Right lobe of liver (tissue), 6 donors: ENCODE measurements at regions not wholly inside any gene's neighbourhood (a gene's known extent, or its start where the extent isn't known, plus 50 kb on each side); places are given as distances from the start of the nearest gene placed in this dataset.

Experiments
- ATAC-seq, 4 donors: fragments of 200-7000 bp; cut with Tn5 transposase; one replicate each; pipeline ENCODE4 v1.9.1; 2020; ENCODE audit warnings: mild to moderate bottlenecking in 4 of 4, moderate library complexity in 4 of 4
- DNase-seq, 3 donors: peaks; one replicate each; pipeline ENCODE4 v3.0.0-alpha.2; 2020
- H3K27ac ChIP-seq, 3 donors: fragments of 200-600 bp; one replicate each; pipeline ENCODE4 v1.8.0; 2022
- H3K27me3 ChIP-seq, 2 donors: fragments of 200-600 bp; one replicate each; pipeline ENCODE4 v1.8.0; 2022
- H3K36me3 ChIP-seq, 4 donors: fragments of 200-600 bp; sonication (generic) in 1 of 4; one replicate each; pipeline versions ENCODE4 v1.5.1 to v1.8.0; 2017 to 2022; ENCODE audit warnings: control low read depth in 1 of 4
- H3K4me1 ChIP-seq, 4 donors: fragments of 200-600 bp; sonication (generic) in 1 of 4; one replicate each; pipeline versions ENCODE4 v1.5.1 to v1.8.0; 2017 to 2022; ENCODE audit warnings: control low read depth in 1 of 4
- H3K4me3 ChIP-seq, 3 donors: fragments of 200-600 bp; one replicate each; pipeline ENCODE4 v1.8.0; 2022
- H3K9me3 ChIP-seq, 4 donors: fragments of 200-600 bp; sonication (generic) in 1 of 4; one replicate each; pipeline versions ENCODE4 v1.5.1 to v1.8.0; 2017 to 2022; ENCODE audit warnings: control low read depth in 1 of 4
- CTCF ChIP-seq, 4 donors: fragments of 200-600 bp in 3 of 4; fragments of 450-650 bp in 1 of 4; IDR thresholded peaks; one replicate each; pipeline versions ENCODE4 v1.5.1 to v1.8.0; 2016 to 2022; ENCODE audit warnings: antibody characterized with exemption in 4 of 4, mild to moderate bottlenecking in 2 of 4
- POLR2A ChIP-seq: fragments of 450-650 bp; IDR thresholded peaks from one replicate; pipeline ENCODE4 v1.6.1; 2017; ENCODE audit warnings: antibody characterized with exemption, mild to moderate bottlenecking
- WGBS: methylation state at CpG from one replicate; pipeline ENCODE4 v1.1.6; 2018; ENCODE audit warnings: low coverage, low lambda C conversion rate; ENCODE audit not compliant: insufficient coverage; ENCODE audit errors: missing lambda C conversion rate; 5-methylcytosine and 5-hydroxymethylcytosine counted together
- intact Hi-C, 2 donors: fragments of 100-400 bp; cut with DNase I; formaldehyde crosslinking; loops; one replicate each; pipeline versions ENCODE4 v1.11.2 to v1.14.1; 2022
- donor health status: DM: no; HTN: yes; CAD: no.
- donor health status: DM: no; HTN: no; CAD: no.
- donor health status: DM: no; HTN: no; CAD: no.
- donor health status: DM: no; HTN: yes; CAD: no.
- donor health status: DM: no; HTN: yes; CAD: no.

GRCh38 chr11:104738208-104738607, 160.1 kb downstream of the CASP12 start:
- ATAC-seq, result no peak
- TF ChIP-seq CTCF (IDR thresholded peaks at IDR 0.05), result no peak
- TF ChIP-seq POLR2A, result no peak
- intact Hi-C loops, result no loop called here

GRCh38 chr11:104736502-104736901, 161.8 kb downstream of the CASP12 start:
- no peak overlapping the region for H3K4me3 ChIP-seq
- intact Hi-C loops, result no loop called here
- H3K9me3 ChIP-seq, result no peaks in the 10 kb centered on the region
- no peak for TF ChIP-seq CTCF (IDR thresholded peaks at IDR 0.05)
- no peak for TF ChIP-seq POLR2A
- ATAC-seq (peak in 2 of 4 donors; percentile 19 to 35), DNase-seq (no peak)
- 17% methylated on average over 2 of the region's 2 CpGs for WGBS
- H3K27ac ChIP-seq, result no peak overlapping the region
- H3K27me3 ChIP-seq, result no peaks in the 10 kb centered on the region
- H3K36me3 ChIP-seq, result no peaks in the 10 kb centered on the region
- no peaks in the 10 kb centered on the region for H3K4me1 ChIP-seq

More at GRCh38 chr11:104738208-104738607, 160.1 kb downstream of the CASP12 start:
- H3K9me3 ChIP-seq, result no peaks in the 10 kb centered on the region
- WGBS, result 28% methylated on average over 4 of the region's 4 CpGs
- no peaks in the 10 kb centered on the region for H3K4me1 ChIP-seq
- no peak overlapping the region for H3K27ac ChIP-seq
- H3K4me3 ChIP-seq, result no peak overlapping the region
- H3K36me3 ChIP-seq, result no peaks in the 10 kb centered on the region
- no peaks in the 10 kb centered on the region for H3K27me3 ChIP-seq
- DNase-seq, result no peak

- intact Hi-C loops, result no loop called here
- no peak for DNase-seq
- H3K27me3 ChIP-seq, result no peaks in the 10 kb centered on the region
- no peaks in the 10 kb centered on the region for H3K36me3 ChIP-seq
- H3K4me1 ChIP-seq, result no peaks in the 10 kb centered on the region
- TF ChIP-seq CTCF (IDR thresholded peaks at IDR 0.05), result no peak
- TF ChIP-seq POLR2A, result no peak
- no peak overlapping the region for H3K27ac ChIP-seq
- no peaks in the 10 kb centered on the region for H3K9me3 ChIP-seq
- peak; percentile 39 to 61 (median 46) for ATAC-seq
- no peak overlapping the region for H3K4me3 ChIP-seq
Measured at GRCh38 chr11:104734998-104735397, 163.3 kb downstream of the CASP12 start.

- intact Hi-C loops, result no loop called here
- Histone ChIP-seq H3K4me3 (no peak overlapping the region), H3K4me1 (no peaks in the 10 kb centered on the region)
Measured at GRCh38 chr11:104731890-104732289, 166.4 kb downstream of the CASP12 start.

More at GRCh38 chr11:104731890-104732289, 166.4 kb downstream of the CASP12 start:
- H3K27me3 ChIP-seq, result no peaks in the 10 kb centered on the region
- no peak for ATAC-seq
- no peak for TF ChIP-seq POLR2A
- no peak for TF ChIP-seq CTCF (IDR thresholded peaks at IDR 0.05)
- no peak for DNase-seq
- H3K27ac ChIP-seq, result no peak overlapping the region
- H3K36me3 ChIP-seq, result no peaks in the 10 kb centered on the region
- 75% methylated on average over 1 of the region's 1 CpG for WGBS
- H3K9me3 ChIP-seq, result no peaks in the 10 kb centered on the region
